Sigmoid colon (tissue), 6 donors: ENCODE measurements at regions not wholly inside any gene's neighbourhood (a gene's known extent, or its start where the extent isn't known, plus 50 kb on each side); places are given as distances from the start of the nearest gene placed in this dataset.

Experiments
- DNase-seq: peaks from one replicate; pipeline ENCODE4 v3.0.0-alpha.2; 2019
- H3K27ac ChIP-seq, 4 donors: fragments of 200-600 bp; sonication (generic); one replicate each; pipeline ENCODE4 v1.5.1; 2016 to 2019; ENCODE audit warnings: mild to moderate bottlenecking in 1 of 4
- H3K27me3 ChIP-seq, 3 donors: fragments of 200-600 bp; sonication (generic); one replicate each; pipeline ENCODE4 v1.5.1; 2019; ENCODE audit warnings: mild to moderate bottlenecking in 1 of 3
- H3K36me3 ChIP-seq, 4 donors: fragments of 200-600 bp; sonication (generic); one replicate each; pipeline ENCODE4 v1.5.1; 2016 to 2019
- H3K4me1 ChIP-seq, 4 donors: fragments of 200-600 bp; sonication (generic); one replicate each; pipeline ENCODE4 v1.5.1; 2017 to 2019
- H3K4me3 ChIP-seq, 4 donors: fragments of 200-600 bp; sonication (generic); one replicate each; pipeline ENCODE4 v1.5.1; 2017 to 2019; ENCODE audit warnings: mild to moderate bottlenecking in 2 of 4, moderate library complexity in 1 of 4
- H3K9me3 ChIP-seq, 4 donors: fragments of 200-600 bp in 3 of 4; sonication (generic) in 3 of 4; one replicate each; pipeline versions ENCODE4 v1.5.1 to v1.6.1; 2013 to 2019
- CTCF ChIP-seq, 4 experiments: fragments of 450-650 bp in 3 of 4; fragments of 200-600 bp in 1 of 4; IDR thresholded peaks; one replicate each; pipeline ENCODE4 v1.5.1; 2016 to 2019; ENCODE audit warnings: antibody characterized with exemption in 4 of 4, mild to moderate bottlenecking in 3 of 4, moderate library complexity in 2 of 4
- EP300 ChIP-seq, 4 donors: sonication (generic); formaldehyde crosslinking; IDR thresholded peaks; one replicate each; pipeline ENCODE4 v1.6.1; 2017; ENCODE audit warnings: antibody characterized with exemption in 4 of 4
- POLR2A ChIP-seq, 2 donors: fragments of 450-650 bp; IDR thresholded peaks; one replicate each; pipeline ENCODE4 v1.6.1; 2016; ENCODE audit warnings: antibody characterized with exemption in 2 of 2, mild to moderate bottlenecking in 2 of 2, moderate library complexity in 2 of 2
- POLR2AphosphoS5 ChIP-seq, 4 donors: sonication (generic); formaldehyde crosslinking; IDR thresholded peaks; one replicate each; pipeline ENCODE4 v1.6.1; 2017; ENCODE audit warnings: antibody characterized with exemption in 4 of 4
- WGBS, 2 donors: extraction: QIAGEN DNeasy Blood & Tissue Kit; methylation state at CpG; one replicate each; pipeline ENCODE4 v1.1.7; 2013; 5-methylcytosine and 5-hydroxymethylcytosine counted together
- intact Hi-C: fragments of 100-400 bp; cut with DNase I; formaldehyde crosslinking; loops from one replicate; pipeline ENCODE4 v1.15.1; 2023
- donor health status: healthy with polysubstance abuse.
- donor health status: healthy.

DNA sequence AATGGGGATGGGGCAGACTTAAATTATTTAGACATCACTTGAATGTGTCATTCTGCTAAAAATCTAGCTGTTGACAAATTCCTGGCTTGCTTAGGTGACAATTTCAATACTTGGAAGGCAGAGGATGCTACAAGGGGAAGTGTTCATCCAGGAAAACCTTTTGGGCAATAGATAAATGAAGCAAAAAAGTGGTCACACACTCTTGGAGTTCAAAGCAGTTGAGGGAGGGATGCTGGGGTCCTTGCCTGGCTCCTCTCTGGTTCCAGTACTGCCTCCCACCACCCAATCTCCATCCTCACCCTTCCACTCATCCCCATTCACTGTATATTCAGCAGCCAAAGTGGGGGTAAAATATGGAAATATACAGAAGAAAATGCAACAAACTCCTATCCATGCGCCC lies 52.6 kb upstream of the FRMD4B start:
- TF ChIP-seq POLR2AphosphoS5 (IDR thresholded peaks at IDR 0.05), result no peak
- no peak for TF ChIP-seq EP300 (IDR thresholded peaks at IDR 0.05)
- no peak for TF ChIP-seq POLR2A (IDR thresholded peaks at IDR 0.05)
- no peak for TF ChIP-seq CTCF (IDR thresholded peaks at IDR 0.05)
- no peaks in the 10 kb centered on the region for H3K36me3 ChIP-seq
- no peaks in the 10 kb centered on the region for H3K9me3 ChIP-seq
- no peak overlapping the region for H3K27ac ChIP-seq
- WGBS, 2 donors, result 89 to 90% methylated on average over 1 of the region's 1 CpG
- intact Hi-C loops, result no loop called here
- H3K4me3 ChIP-seq, result no peak overlapping the region
- no peaks in the 10 kb centered on the region for H3K27me3 ChIP-seq
- peaks cover 0 to 10% (median under 1%) of the 10 kb centered on the region in 4 donors for H3K4me1 ChIP-seq
- DNase-seq, result no peak

DNA sequence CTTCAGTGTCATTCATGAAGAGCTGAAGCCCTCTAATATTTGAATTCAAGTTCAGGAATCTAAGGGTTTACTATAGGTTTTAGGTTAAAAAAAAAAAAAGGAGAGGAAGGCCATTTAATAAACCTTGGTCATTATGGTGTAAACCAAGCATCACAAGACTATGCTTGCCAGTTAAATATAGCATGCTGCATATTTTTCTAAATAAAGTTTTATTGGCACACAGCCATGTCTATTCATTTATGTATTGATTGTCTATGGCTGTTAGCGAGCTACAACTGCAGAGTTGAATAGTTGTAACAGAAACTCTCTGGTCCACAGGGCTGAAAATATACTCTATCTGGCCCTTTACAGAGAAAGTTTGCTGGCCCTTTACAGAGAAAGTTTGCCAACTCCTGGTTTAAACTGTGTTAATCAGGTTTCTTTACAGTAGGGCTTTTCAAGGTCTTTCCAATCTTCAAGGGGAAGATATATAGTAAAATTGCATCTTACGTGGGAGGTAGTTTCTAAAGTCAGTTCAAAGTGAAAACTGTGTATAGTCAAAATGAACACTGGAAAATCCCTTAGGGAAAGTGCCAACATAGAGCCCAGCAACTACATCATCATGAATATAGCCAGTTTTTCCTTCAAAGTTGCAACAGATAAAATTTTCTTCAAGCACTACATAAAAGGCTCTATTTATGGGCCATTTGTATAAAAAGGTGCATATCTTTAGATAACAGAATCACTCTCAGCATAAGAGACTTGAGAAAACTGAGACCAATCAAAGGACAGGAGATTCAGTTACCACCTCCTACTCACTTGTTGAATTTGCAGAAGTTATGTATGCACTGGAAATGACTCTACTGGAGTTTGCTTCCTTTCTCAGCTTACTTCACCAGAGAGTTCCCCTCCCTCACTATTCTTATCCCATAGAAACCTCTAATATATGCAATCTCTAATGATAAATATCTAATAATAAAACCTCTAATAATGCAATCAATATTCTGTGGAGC lies 49.7 kb upstream of the FRMD4B start:
- TF ChIP-seq CTCF (IDR thresholded peaks at IDR 0.05), result no peak
- TF ChIP-seq EP300 (IDR thresholded peaks at IDR 0.05), result no peak
- TF ChIP-seq POLR2AphosphoS5 (IDR thresholded peaks at IDR 0.05), result no peak
- TF ChIP-seq POLR2A (IDR thresholded peaks at IDR 0.05), result no peak
- H3K36me3 ChIP-seq, result no peaks in the 10 kb centered on the region
- peaks cover 0 to 8% (median 0%) of the 10 kb centered on the region in 4 donors for H3K4me1 ChIP-seq
- no peak for DNase-seq
- 65 to 71% methylated on average over 2 of the region's 2 CpGs for WGBS, 2 donors
- intact Hi-C loops, result no loop called here
- no peaks in the 10 kb centered on the region for H3K9me3 ChIP-seq
- no peak overlapping the region for H3K27ac ChIP-seq
- H3K27me3 ChIP-seq, result no peaks in the 10 kb centered on the region
- no peak overlapping the region for H3K4me3 ChIP-seq
